H1 (cell line): ENCODE measurements at regions not wholly inside any gene's neighbourhood (a gene's known extent, or its start where the extent isn't known, plus 50 kb on each side); places are given as distances from the start of the nearest gene placed in this dataset.
A peak's percentile ranks its signal among the peaks of the same experiment; 100 is the strongest.

ENCODE experiments used
- CTCF ChIA-PET: fragments of 300-600 bp; sonication (Branson Sonifier 250); formaldehyde crosslinking; loops from one replicate; lab custom pipeline; 2021; ENCODE audit not compliant: partially characterized antibody; lab: Charles Lee
- POLR2A ChIA-PET: fragments of 300-600 bp; sonication (Branson Sonifier 250); formaldehyde crosslinking; loops from one replicate; lab custom pipeline; 2021; ENCODE audit warnings: inconsistent platforms; ENCODE audit not compliant: partially characterized antibody; lab: Charles Lee
- DNase-seq, 2 experiments: peaks; one replicate each; pipeline versions ENCODE4 v3.0.0 to v3.0.0-alpha.2; 2010 to 2022; ENCODE audit warnings: low spot score in 2 of 2, low read depth in 1 of 2, mixed read lengths in 1 of 2
- FAIRE-seq: peaks from 2 replicates; lab custom pipeline; 2011; peaks lifted over from hg19 to GRCh38; lab: Jason Lieb, UNC
- H2AFZ ChIP-seq: 2 replicates; pipeline ENCODE4 v1.8.1; 2012; ENCODE audit warnings: low read length, inconsistent platforms
- H2AK5ac ChIP-seq: 2 replicates; pipeline ENCODE4 v1.6.1; 2013; ENCODE audit warnings: low read depth, low read length
- H2BK120ac ChIP-seq: replicated peaks from 2 replicates; pipeline ENCODE3; 2013; ENCODE audit warnings: low read depth, low read length, inconsistent platforms
- H2BK12ac ChIP-seq: 2 replicates; pipeline ENCODE4 v1.6.1; 2013; ENCODE audit warnings: low read depth, low read length
- H2BK15ac ChIP-seq: 2 replicates; pipeline ENCODE4 v1.6.1; 2013; ENCODE audit warnings: low read length
- H2BK20ac ChIP-seq: 2 replicates; pipeline ENCODE4 v1.6.1; 2013; ENCODE audit warnings: low read length
- H2BK5ac ChIP-seq: 2 replicates; pipeline ENCODE4 v1.6.1; 2013; ENCODE audit warnings: low read depth, low read length
- H3K14ac ChIP-seq: 2 replicates; pipeline ENCODE4 v1.6.1; 2013; ENCODE audit warnings: inconsistent platforms; ENCODE audit not compliant: insufficient read length
- H3K18ac ChIP-seq: 2 replicates; pipeline ENCODE4 v1.6.1; 2013; ENCODE audit warnings: low read length; ENCODE audit errors: extremely low read depth
- H3K23ac ChIP-seq: 2 replicates; pipeline ENCODE4 v1.6.1; 2013; ENCODE audit warnings: inconsistent platforms; ENCODE audit not compliant: insufficient read length
- H3K23me2 ChIP-seq: 2 replicates; pipeline ENCODE4 v1.6.1; 2013; ENCODE audit warnings: low read depth, low read length
- H3K27ac ChIP-seq: 2 replicates; pipeline ENCODE4 v1.6.1; 2011; ENCODE audit warnings: low read depth, low read length, inconsistent platforms
- H3K27me3 ChIP-seq, 4 experiments: replicated peaks in 1 of 4; 1 replicate in 1 of 4; 2 replicates in 3 of 4; pipeline versions ENCODE4 v1.6.1 to v1.8.1; 2011 to 2013; ENCODE audit warnings: low read length in 3 of 4, mild to moderate bottlenecking in 3 of 4, inconsistent platforms in 2 of 4, mixed read lengths in 2 of 4, moderate library complexity in 1 of 4; ENCODE audit not compliant: control insufficient read depth in 3 of 4, insufficient read depth in 3 of 4; ENCODE audit errors: extremely low read depth in 1 of 4
- H3K36me3 ChIP-seq, 4 experiments: 2 replicates each; pipeline versions ENCODE4 v1.6.1 to v1.8.1; 2011 to 2013; ENCODE audit warnings: mild to moderate bottlenecking in 4 of 4, low read length in 3 of 4, moderate library complexity in 2 of 4, control low read depth in 1 of 4, inconsistent platforms in 1 of 4; ENCODE audit not compliant: insufficient read depth in 4 of 4, control insufficient read depth in 2 of 4
- H3K4ac ChIP-seq: replicated peaks from 2 replicates; pipeline ENCODE3; 2013; ENCODE audit warnings: low read length, low read depth, mixed read lengths, inconsistent platforms; ENCODE audit not compliant: insufficient read length
- H3K4me1 ChIP-seq, 4 experiments: replicated peaks in 1 of 4; 1 replicate in 1 of 4; 2 replicates in 3 of 4; pipeline versions ENCODE4 v1.6.1 to v1.8.1; 2011 to 2013; ENCODE audit warnings: low read length in 3 of 4, inconsistent platforms in 2 of 4, mixed read lengths in 1 of 4; ENCODE audit not compliant: insufficient read depth in 4 of 4, control insufficient read depth in 3 of 4
- H3K4me2 ChIP-seq, 2 experiments: 2 replicates each; pipeline versions ENCODE4 v1.6.1 to v1.8.1; 2011 to 2013; ENCODE audit warnings: low read depth in 2 of 2, low read length in 2 of 2, control low read depth in 1 of 2, inconsistent platforms in 1 of 2, mild to moderate bottlenecking in 1 of 2; ENCODE audit not compliant: insufficient read depth in 1 of 2
- H3K4me3 ChIP-seq, 4 experiments: fragments of 200-600, 300-600 bp in 1 of 4; sonication (generic), shearing (Covaris generic), sonication (Bioruptor Twin) in 1 of 4; 2 replicates each; pipeline versions ENCODE4 v1.5.1 to v1.8.1; 2011 to 2016; ENCODE audit warnings: low read length in 4 of 4, low read depth in 3 of 4, control low read depth in 2 of 4, inconsistent platforms in 2 of 4, mild to moderate bottlenecking in 2 of 4, mixed read lengths in 1 of 4, moderate library complexity in 1 of 4; ENCODE audit not compliant: insufficient read depth in 2 of 4; ENCODE audit errors: extremely low read depth in 1 of 4
- H3K56ac ChIP-seq: replicated peaks from 2 replicates; pipeline ENCODE3; 2013; ENCODE audit warnings: low read depth, mild to moderate bottlenecking, mixed read lengths, low read length, inconsistent platforms; ENCODE audit not compliant: insufficient read length
- H3K79me1 ChIP-seq: 2 replicates; pipeline ENCODE4 v1.6.1; 2013; ENCODE audit warnings: low read depth, low read length, control low read depth
- H3K79me2 ChIP-seq, 2 experiments: 2 replicates each; pipeline versions ENCODE4 v1.6.1 to v1.8.1; 2012 to 2013; ENCODE audit warnings: low read length in 2 of 2, mild to moderate bottlenecking in 2 of 2, inconsistent platforms in 1 of 2; ENCODE audit not compliant: insufficient read depth in 2 of 2, control insufficient read depth in 1 of 2
- H3K9ac ChIP-seq, 4 experiments: replicated peaks in 1 of 4; 1 replicate in 1 of 4; 2 replicates in 3 of 4; pipeline versions ENCODE4 v1.6.1 to v1.8.1; 2011 to 2013; ENCODE audit warnings: low read depth in 3 of 4, low read length in 3 of 4, control low read depth in 2 of 4, mild to moderate bottlenecking in 2 of 4, moderate library complexity in 2 of 4, inconsistent platforms in 1 of 4; ENCODE audit errors: extremely low read depth in 1 of 4
- H3K9me3 ChIP-seq, 2 experiments: 2 replicates each; pipeline versions ENCODE4 v1.6.1 to v1.8.1; 2012 to 2013; ENCODE audit warnings: mild to moderate bottlenecking in 2 of 2, moderate library complexity in 2 of 2, control low read depth in 1 of 2, inconsistent platforms in 1 of 2, low read depth in 1 of 2, low read length in 1 of 2, mixed read lengths in 1 of 2; ENCODE audit not compliant: insufficient read depth in 2 of 2
- H4K20me1 ChIP-seq, 2 experiments: replicated peaks in 1 of 2; 2 replicates each; pipeline versions ENCODE3 to v1.8.1; 2011 to 2013; ENCODE audit warnings: inconsistent platforms in 2 of 2, low read length in 2 of 2, mild to moderate bottlenecking in 1 of 2; ENCODE audit not compliant: insufficient read depth in 2 of 2, control insufficient read depth in 1 of 2
- H4K5ac ChIP-seq: 2 replicates; pipeline ENCODE4 v1.6.1; 2013; ENCODE audit warnings: low read length, low read depth, mixed read lengths, inconsistent platforms; ENCODE audit not compliant: insufficient read length
- H4K8ac ChIP-seq: 2 replicates; pipeline ENCODE4 v1.8.0; 2013; ENCODE audit warnings: mild to moderate bottlenecking, moderate library complexity, low read length, inconsistent platforms; ENCODE audit not compliant: insufficient read depth; ENCODE audit errors: extremely low read depth
- H4K91ac ChIP-seq: replicated peaks from 2 replicates; pipeline ENCODE3; 2013; ENCODE audit warnings: low read length, mixed read lengths, inconsistent platforms; ENCODE audit not compliant: insufficient read length
- KDM1A ChIP-seq: fragments of 200-600, 300-600 bp; sonication (generic); IDR thresholded peaks from 2 replicates; pipeline ENCODE4 v1.7.1; 2016; ENCODE audit warnings: mild to moderate bottlenecking, low read length, borderline replicate concordance
- RAD21 ChIP-seq, 2 experiments: IDR thresholded peaks in 1 of 2; conservative IDR thresholded peaks in 1 of 2; 2 replicates each; pipeline ENCODE4 v1.6.1; 2011; ENCODE audit warnings: low read depth in 2 of 2, low read length in 2 of 2, improper control_type of control experiment in 1 of 2, inconsistent platforms in 1 of 2, mild to moderate bottlenecking in 1 of 2, moderate library complexity in 1 of 2
- SAP30 ChIP-seq: fragments of 300-600 bp; sonication (generic); IDR thresholded peaks from 2 replicates; pipeline ENCODE4 v1.7.1; 2012; ENCODE audit warnings: low read length, moderate library complexity, mild to moderate bottlenecking, inconsistent platforms; ENCODE audit not compliant: insufficient read depth, insufficient replicate concordance
- SRF ChIP-seq: IDR thresholded peaks from 2 replicates; pipeline ENCODE4 v1.6.1; 2011; ENCODE audit warnings: mild to moderate bottlenecking, low read depth, low read length, moderate library complexity
- SUZ12 ChIP-seq: fragments of 200-600 bp; sonication (generic); IDR thresholded peaks from 2 replicates; pipeline ENCODE4 v1.6.1; 2012; ENCODE audit warnings: mild to moderate bottlenecking, inconsistent platforms, low read length, moderate library complexity, mixed read lengths
- WGBS, 2 experiments: shearing (Covaris generic) in 1 of 2; methylation state at CpG; one replicate each; pipeline versions ENCODE4 v1.1.6 to v1.1.7; 2013 to 2015; ENCODE audit warnings: low lambda C conversion rate in 2 of 2, mixed read lengths in 2 of 2, inconsistent platforms in 1 of 2, low coverage in 1 of 2, missing lambda C conversion rate in 1 of 2; ENCODE audit not compliant: insufficient replicate concordance in 2 of 2, insufficient coverage in 1 of 2, insufficient read length in 1 of 2; ENCODE audit errors: extremely low coverage in 1 of 2, missing lambda C conversion rate in 1 of 2; 5-methylcytosine and 5-hydroxymethylcytosine counted together
- TF ChIP-seq, protein P1 (sequence below), 3 experiments: IDR thresholded peaks; 1 replicate in 2 of 3; 2 replicates in 1 of 3; pipeline versions ENCODE4 v1.5.1 to v1.6.1; 2011; ENCODE audit warnings: low read length in 3 of 3, mild to moderate bottlenecking in 3 of 3, inconsistent platforms in 2 of 3, low read depth in 1 of 3, moderate library complexity in 1 of 3; ENCODE audit not compliant: insufficient read depth in 1 of 3; ENCODE audit errors: control extremely low read depth in 1 of 3

DNA sequence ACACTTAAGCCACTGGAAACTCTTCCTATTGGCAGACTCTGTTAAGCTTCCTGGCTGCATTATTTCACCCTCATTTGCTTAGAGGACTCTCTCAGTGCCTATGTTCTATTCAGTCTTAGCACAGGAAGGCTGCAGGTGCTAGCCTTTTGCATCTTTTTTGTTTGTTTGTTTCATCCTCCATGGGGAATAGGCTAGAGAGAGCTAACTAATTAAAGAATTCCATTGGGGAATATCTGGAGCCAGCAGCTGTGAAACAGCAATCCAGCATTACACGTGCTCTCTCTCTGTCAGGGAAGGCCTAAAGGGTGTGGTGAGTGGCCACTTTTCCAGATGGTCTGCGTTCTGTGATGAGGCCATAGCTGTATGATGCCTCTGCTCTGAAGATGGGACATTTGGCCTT is 633.6 kb downstream of the SPRY1 start:
- DNase-seq (no peak), FAIRE-seq (no peak)
- H3K23me2 ChIP-seq = no peaks in the 10 kb centered on the region
- H2BK120ac ChIP-seq = no peak overlapping the region
- no peak overlapping the region for H2BK12ac ChIP-seq
- WGBS, 2 experiments = 94% methylated on average over 2 of the region's 2 CpGs; no CpG with 5 or more reads in 1 of the 2 experiments
- no peak overlapping the region for H3K18ac ChIP-seq
- H3K9ac ChIP-seq = no peak overlapping the region
- no peak overlapping the region for H4K5ac ChIP-seq
- H3K9me3 ChIP-seq = no peaks in the 10 kb centered on the region
- no peak overlapping the region for H2BK15ac ChIP-seq
- no peaks in the 10 kb centered on the region for H4K20me1 ChIP-seq
- H3K23ac ChIP-seq = no peak overlapping the region
- no peaks in the 10 kb centered on the region for H3K27me3 ChIP-seq
- no peak overlapping the region for H2AK5ac ChIP-seq
- no peaks in the 10 kb centered on the region for H3K36me3 ChIP-seq
- ChIA-PET POLR2A (no interaction called here), CTCF (interaction anchor here (1.3 kb wide), 1 partner anchor 36 kb away, joined by 3 read pairs; no protein-coding TSS in a partner anchor)
- no peak overlapping the region for H3K4me3 ChIP-seq
- H3K14ac ChIP-seq = no peak overlapping the region
- no peaks in the 10 kb centered on the region for H3K79me2 ChIP-seq
- no peak overlapping the region for H3K4ac ChIP-seq
- H2AFZ ChIP-seq = peak overlapping the region; percentile 41; the same call in 1 of the 2 replicates
- TF ChIP-seq SAP30 (no peak), RAD21 (IDR thresholded peaks at IDR 0.05 in 1 of 2, conservative IDR thresholded peaks at IDR 0.05 in 1 of 2; ENCODE audit: low read depth in 2 of 2, low read length in 2 of 2) (no peak), SUZ12 (no peak), KDM1A (no peak), SRF (no peak)
- TF ChIP-seq, protein P1, sequence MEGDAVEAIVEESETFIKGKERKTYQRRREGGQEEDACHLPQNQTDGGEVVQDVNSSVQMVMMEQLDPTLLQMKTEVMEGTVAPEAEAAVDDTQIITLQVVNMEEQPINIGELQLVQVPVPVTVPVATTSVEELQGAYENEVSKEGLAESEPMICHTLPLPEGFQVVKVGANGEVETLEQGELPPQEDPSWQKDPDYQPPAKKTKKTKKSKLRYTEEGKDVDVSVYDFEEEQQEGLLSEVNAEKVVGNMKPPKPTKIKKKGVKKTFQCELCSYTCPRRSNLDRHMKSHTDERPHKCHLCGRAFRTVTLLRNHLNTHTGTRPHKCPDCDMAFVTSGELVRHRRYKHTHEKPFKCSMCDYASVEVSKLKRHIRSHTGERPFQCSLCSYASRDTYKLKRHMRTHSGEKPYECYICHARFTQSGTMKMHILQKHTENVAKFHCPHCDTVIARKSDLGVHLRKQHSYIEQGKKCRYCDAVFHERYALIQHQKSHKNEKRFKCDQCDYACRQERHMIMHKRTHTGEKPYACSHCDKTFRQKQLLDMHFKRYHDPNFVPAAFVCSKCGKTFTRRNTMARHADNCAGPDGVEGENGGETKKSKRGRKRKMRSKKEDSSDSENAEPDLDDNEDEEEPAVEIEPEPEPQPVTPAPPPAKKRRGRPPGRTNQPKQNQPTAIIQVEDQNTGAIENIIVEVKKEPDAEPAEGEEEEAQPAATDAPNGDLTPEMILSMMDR (IDR thresholded peaks at IDR 0.05; ENCODE audit: control extremely low read depth in 1 of 3, insufficient read depth in 1 of 3, low read depth in 1 of 3, low read length in 3 of 3) = no peak
- H4K8ac ChIP-seq = no peak overlapping the region
- no peaks in the 10 kb centered on the region for H3K4me1 ChIP-seq
- H2BK5ac ChIP-seq = no peak overlapping the region
- H3K4me2 ChIP-seq = no peak overlapping the region
- no peaks in the 10 kb centered on the region for H3K79me1 ChIP-seq
- no peak overlapping the region for H4K91ac ChIP-seq
- no peak overlapping the region for H3K56ac ChIP-seq
- H2BK20ac ChIP-seq = no peak overlapping the region
- no peak overlapping the region; the same call in 1 of the 2 replicates for H3K27ac ChIP-seq
